HL-60 (cell line): ENCODE measurements at regions not wholly inside any gene's neighbourhood (a gene's known extent, or its start where the extent isn't known, plus 50 kb on each side); places are given as distances from the start of the nearest gene placed in this dataset.

ENCODE experiments used
- POLR2AphosphoS5 ChIP-seq: IDR thresholded peaks from 2 replicates; pipeline ENCODE4 v1.6.1; 2012; ENCODE audit warnings: low read depth
- TF ChIP-seq, protein P1 (sequence below): IDR thresholded peaks from one replicate; pipeline ENCODE4 v1.5.1; 2011; ENCODE audit warnings: low read length, control low read depth, inconsistent platforms; ENCODE audit not compliant: insufficient read depth

DNA sequence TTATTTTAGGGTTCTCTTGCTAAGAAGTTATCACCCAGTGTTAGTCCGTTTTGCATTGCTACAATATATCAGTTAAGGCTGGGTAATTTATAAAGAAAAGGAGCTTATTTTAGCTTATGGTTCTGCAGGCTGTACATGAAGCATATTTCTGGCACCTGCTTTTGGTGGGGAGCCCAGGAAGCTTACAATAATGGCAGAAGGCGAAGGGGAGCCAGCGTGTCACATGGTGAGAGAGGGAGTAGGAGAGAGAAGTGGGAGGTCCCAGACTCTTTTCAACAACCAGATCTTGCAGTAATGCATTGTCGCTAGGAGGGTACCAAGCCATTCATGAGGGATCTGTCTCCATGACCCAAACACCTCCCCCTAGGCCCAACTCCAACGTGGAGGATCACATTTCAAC, 688.8 kb upstream of the PIK3C3 start:
- TF ChIP-seq POLR2AphosphoS5, result no peak
- TF ChIP-seq, protein P1, sequence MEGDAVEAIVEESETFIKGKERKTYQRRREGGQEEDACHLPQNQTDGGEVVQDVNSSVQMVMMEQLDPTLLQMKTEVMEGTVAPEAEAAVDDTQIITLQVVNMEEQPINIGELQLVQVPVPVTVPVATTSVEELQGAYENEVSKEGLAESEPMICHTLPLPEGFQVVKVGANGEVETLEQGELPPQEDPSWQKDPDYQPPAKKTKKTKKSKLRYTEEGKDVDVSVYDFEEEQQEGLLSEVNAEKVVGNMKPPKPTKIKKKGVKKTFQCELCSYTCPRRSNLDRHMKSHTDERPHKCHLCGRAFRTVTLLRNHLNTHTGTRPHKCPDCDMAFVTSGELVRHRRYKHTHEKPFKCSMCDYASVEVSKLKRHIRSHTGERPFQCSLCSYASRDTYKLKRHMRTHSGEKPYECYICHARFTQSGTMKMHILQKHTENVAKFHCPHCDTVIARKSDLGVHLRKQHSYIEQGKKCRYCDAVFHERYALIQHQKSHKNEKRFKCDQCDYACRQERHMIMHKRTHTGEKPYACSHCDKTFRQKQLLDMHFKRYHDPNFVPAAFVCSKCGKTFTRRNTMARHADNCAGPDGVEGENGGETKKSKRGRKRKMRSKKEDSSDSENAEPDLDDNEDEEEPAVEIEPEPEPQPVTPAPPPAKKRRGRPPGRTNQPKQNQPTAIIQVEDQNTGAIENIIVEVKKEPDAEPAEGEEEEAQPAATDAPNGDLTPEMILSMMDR, result no peak
